ENCODE measurements at regions not wholly inside any gene's neighbourhood (a gene's known extent, or its start where the extent isn't known, plus 50 kb on each side); places are given as distances from the start of the nearest gene placed in this dataset.

DNA sequence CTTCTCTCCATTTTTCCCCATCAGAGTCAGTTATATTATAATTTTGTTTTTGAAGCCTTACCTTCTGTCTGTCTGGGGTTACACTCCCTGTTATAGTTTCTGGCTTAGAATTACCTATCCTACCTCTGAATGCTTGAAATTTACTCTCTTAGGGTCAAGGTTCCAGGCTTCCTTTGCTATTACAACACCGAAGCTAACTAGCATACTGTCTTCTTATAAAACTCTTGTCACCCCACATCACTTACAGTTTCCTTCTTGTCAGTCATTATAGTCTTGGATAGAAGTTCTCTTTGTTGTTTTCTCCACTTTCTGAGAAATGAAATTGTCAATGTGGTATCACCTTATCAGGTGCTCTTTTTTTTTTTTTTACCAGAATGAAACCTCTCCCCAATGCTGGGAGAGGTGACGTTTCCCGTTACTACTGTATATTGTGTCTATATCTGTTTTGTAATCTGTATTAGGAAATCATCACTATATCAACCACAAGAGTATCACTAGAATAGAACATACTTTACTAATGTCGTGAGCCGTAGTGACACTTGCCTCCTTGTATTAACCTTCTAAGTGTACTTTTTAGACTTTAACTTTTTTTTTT, 69.2 kb upstream of the PSMA6 start:
- DNase-seq (ENCODE audit: low read depth), result no peak

DNA sequence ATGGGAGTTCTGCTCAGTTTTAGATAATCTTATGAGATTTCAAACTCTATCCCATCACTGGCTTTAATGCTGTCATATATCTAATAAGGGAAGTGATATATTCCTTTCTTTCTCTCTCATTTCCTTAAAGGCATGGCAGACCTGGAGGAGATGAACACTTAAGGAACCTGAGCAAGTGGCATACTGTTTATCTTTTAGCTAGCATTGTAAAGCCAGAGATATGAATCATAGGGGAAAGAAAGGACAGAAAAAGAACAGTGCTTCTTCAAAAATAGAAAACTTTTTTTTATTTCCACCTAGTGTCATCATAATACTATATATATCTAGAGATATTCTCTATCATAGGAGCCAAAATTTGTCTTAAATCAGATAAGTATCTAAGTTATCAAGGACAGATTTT, 68.3 kb upstream of the PSMA6 start:
- DNase-seq (ENCODE audit: low read depth), result no peak

- DNase-seq (ENCODE audit: low read depth), result no peak
Measured at GRCh38 chr14:35224615-35225014, 67.6 kb upstream of the PSMA6 start.

GRCh38 chr14:35229084-35229791, 62.9 kb upstream of the PSMA6 start:
- no peak for DNase-seq (ENCODE audit: low read depth)

DNA sequence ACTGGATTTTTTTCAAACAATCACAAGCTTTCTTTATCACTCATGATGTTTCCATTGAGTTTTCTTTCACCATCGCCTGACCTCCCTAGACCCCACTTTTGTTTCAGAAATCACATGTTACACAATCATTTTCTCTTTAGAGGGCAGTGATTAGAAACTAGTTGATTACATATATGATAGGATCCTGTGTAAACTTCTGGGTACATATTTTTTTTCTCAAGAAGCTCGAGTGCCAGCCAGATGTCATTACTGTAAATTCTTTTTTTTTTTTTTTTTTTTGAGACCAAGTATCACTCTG, 62.4 kb upstream of the PSMA6 start:
- no peak for DNase-seq (ENCODE audit: low read depth)

GRCh38 chr14:35231207-35231760, 60.9 kb upstream of the PSMA6 start:
- DNase-seq (ENCODE audit: low read depth), result peak; percentile 70

DNA sequence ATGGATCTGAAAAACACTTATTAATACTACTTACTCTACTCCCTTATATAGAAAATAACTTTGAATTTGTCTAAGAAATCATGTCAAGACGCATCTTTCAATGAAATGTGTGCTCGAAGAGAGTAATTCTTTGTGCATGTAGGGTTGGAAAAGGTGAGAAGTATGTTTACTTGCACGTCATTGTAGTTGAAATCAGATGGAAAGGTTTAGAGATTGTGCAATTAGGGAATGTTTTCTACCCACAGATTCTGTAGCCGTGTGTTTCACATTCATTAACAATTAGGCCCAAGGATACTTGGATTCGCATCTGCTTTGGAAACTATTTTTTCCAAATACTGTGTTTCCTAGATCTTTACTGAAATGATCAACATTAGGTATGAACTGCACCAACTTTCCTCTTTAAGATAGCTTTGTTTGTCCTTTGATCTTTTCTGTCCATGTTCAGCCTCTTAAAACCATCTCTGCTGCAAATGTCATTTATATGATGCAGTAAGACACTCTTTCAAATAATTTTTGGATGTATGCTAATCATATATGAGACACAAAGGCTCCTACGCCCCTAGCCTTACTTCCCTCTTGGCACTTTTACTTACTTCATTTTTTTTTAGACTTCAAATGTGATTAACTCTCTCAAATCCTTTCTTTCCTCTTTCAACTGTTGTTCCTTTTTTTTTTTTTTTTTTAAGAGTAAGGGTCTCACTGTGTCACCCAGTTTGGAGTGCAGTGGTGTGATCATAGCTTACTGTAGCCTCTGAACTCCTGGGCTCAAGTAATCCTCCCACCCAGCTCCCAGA, 58.0 kb upstream of the PSMA6 start:
- DNase-seq (ENCODE audit: low read depth), result peak; percentile 77

- no peak for DNase-seq (ENCODE audit: low read depth)
Measured at GRCh38 chr14:35235840-35236239, 56.3 kb upstream of the PSMA6 start.

GRCh38 chr14:35236806-35237205, 55.4 kb upstream of the PSMA6 start:
- DNase-seq (ENCODE audit: low read depth), result no peak

- no peak for DNase-seq (ENCODE audit: low read depth)
Measured at GRCh38 chr14:35240231-35240630, 52.0 kb upstream of the PSMA6 start.

Data from fibroblast of gingiva (primary cell).